Upper lobe of right lung (tissue), 1 donor: ENCODE measurements at regions not wholly inside any gene's neighbourhood (a gene's known extent, or its start where the extent isn't known, plus 50 kb on each side); places are given as distances from the start of the nearest gene placed in this dataset.

Experiments
- ATAC-seq: fragments of 200-7000 bp; cut with Tn5 transposase; one replicate; pipeline ENCODE4 v1.9.1; 2020; ENCODE audit warnings: mild to moderate bottlenecking, moderate library complexity
- DNase-seq: peaks from one replicate; pipeline ENCODE4 v3.0.0-alpha.2; 2020
- H3K27ac ChIP-seq: fragments of 200-600 bp; one replicate; pipeline ENCODE4 v1.8.0; 2022
- H3K27me3 ChIP-seq: fragments of 200-600 bp; one replicate; pipeline ENCODE4 v1.8.0; 2022; ENCODE audit warnings: mild to moderate bottlenecking
- H3K36me3 ChIP-seq: fragments of 200-600 bp; one replicate; pipeline ENCODE4 v1.8.0; 2022
- H3K4me1 ChIP-seq: fragments of 200-600 bp; one replicate; pipeline ENCODE4 v1.8.0; 2022
- H3K4me3 ChIP-seq: fragments of 200-600 bp; one replicate; pipeline ENCODE4 v1.8.0; 2022; ENCODE audit warnings: mild to moderate bottlenecking
- H3K9me3 ChIP-seq: fragments of 200-600 bp; one replicate; pipeline ENCODE4 v1.8.0; 2022
- CTCF ChIP-seq: fragments of 200-600 bp; IDR thresholded peaks from one replicate; pipeline ENCODE4 v1.8.0; 2022; ENCODE audit warnings: antibody characterized with exemption
- intact Hi-C: fragments of 100-400 bp; cut with DNase I; formaldehyde crosslinking; loops from one replicate; pipeline ENCODE4 v1.11.0; 2022
- donor health status: DM: no; HTN: yes; CAD: no; lungs with severe emphysema.

- Histone ChIP-seq H3K27ac (no peak overlapping the region), H3K4me1 (no peaks in the 10 kb centered on the region), H3K9me3 (no peaks in the 10 kb centered on the region), H3K4me3 (no peak overlapping the region), H3K27me3 (no peaks in the 10 kb centered on the region), H3K36me3 (no peaks in the 10 kb centered on the region)
- TF ChIP-seq CTCF = no peak
- intact Hi-C loops = no loop called here
- no peak for ATAC-seq
- no peak for DNase-seq
These were observed 66.0 kb upstream of the CLMN start for GRCh38 chr14:95385701-95386100.

GRCh38 chr14:95382747-95383146 is 63.0 kb upstream of the CLMN start:
- Histone ChIP-seq H3K27me3 (no peaks in the 10 kb centered on the region), H3K4me3 (no peak overlapping the region), H3K36me3 (no peaks in the 10 kb centered on the region), H3K9me3 (peaks cover 16% of the 10 kb centered on the region), H3K4me1 (no peaks in the 10 kb centered on the region), H3K27ac (no peak overlapping the region)
- no peak for TF ChIP-seq CTCF
- intact Hi-C loops = no loop called here
- ATAC-seq (no peak), DNase-seq (no peak)

- Histone ChIP-seq H3K4me3 (no peak overlapping the region), H3K36me3 (no peaks in the 10 kb centered on the region), H3K27ac (no peak overlapping the region), H3K4me1 (no peaks in the 10 kb centered on the region), H3K27me3 (no peaks in the 10 kb centered on the region), H3K9me3 (peaks cover 16% of the 10 kb centered on the region)
- intact Hi-C loops = no loop called here
- ATAC-seq = no peak
- DNase-seq = no peak
- TF ChIP-seq CTCF = no peak
These were observed 62.0 kb upstream of the CLMN start for GRCh38 chr14:95381726-95382125.

DNA sequence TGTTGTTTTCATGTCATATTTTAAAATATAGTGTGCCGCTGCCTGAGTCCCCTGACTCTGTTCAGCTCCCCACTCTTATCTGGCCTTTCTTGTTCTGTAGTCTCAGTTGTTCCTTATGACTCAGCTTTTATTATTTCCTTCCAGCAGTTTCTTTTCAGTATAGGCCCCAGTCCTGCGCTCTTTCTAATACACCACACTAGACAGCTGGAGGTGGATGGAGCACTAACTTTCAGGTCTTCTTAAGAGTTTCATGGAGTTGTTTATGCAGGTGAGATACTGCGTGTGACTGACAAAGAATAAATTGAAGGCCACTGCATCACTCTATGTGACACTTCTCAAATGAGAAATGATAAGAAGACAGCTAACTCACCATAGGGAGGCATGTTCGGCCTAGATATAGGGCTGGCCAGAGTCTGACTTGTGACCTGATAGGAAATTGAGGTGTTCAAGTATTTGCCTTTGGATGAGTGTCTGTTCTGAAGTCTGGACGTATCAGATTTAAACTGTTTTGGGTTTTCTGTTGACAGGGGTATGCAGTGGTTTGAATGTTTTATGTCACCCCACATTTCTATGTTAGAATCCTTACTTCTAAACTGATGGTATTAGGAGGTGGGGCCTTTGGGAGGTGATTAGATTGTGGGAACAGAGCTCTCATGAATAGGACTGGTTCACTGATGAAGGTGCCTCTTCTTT is 60.8 kb upstream of the CLMN start:
- no peaks in the 10 kb centered on the region for H3K4me1 ChIP-seq
- intact Hi-C loops = no loop called here
- ATAC-seq = no peak
- TF ChIP-seq CTCF = no peak
- no peak overlapping the region for H3K27ac ChIP-seq
- H3K4me3 ChIP-seq = no peak overlapping the region
- peaks cover 16% of the 10 kb centered on the region for H3K9me3 ChIP-seq
- H3K27me3 ChIP-seq = no peaks in the 10 kb centered on the region
- DNase-seq = no peak
- no peaks in the 10 kb centered on the region for H3K36me3 ChIP-seq

DNA sequence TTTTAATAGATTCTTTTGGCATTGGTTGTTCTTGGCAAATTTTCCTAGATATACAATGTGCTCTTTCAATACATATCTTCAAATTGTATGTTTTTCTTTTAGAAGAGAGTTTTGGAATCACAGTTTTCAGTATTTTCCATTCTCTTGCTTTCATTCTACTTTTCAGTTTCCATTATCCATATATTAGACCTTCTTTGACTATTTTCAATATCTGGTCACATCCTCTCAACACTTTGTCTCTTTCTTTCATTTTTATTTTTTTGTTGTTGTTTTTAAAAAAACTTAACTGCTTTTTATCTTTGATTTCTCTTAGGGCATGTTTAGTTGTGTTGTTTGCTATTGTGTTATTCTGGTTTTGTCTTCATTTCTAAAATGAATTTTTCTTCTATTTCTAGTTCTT is 59.9 kb upstream of the CLMN start:
- no peak for TF ChIP-seq CTCF
- intact Hi-C loops = no loop called here
- no peak for ATAC-seq
- H3K9me3 ChIP-seq = peaks cover 16% of the 10 kb centered on the region
- H3K4me3 ChIP-seq = no peak overlapping the region
- no peaks in the 10 kb centered on the region for H3K4me1 ChIP-seq
- H3K27me3 ChIP-seq = no peaks in the 10 kb centered on the region
- no peak for DNase-seq
- H3K36me3 ChIP-seq = no peaks in the 10 kb centered on the region
- no peak overlapping the region for H3K27ac ChIP-seq
